ENCODE measurements at regions not wholly inside any gene's neighbourhood (a gene's known extent, or its start where the extent isn't known, plus 50 kb on each side); places are given as distances from the start of the nearest gene placed in this dataset.

GRCh38 chr6:163719028-163719742, 304.7 kb downstream of the QKI start:
- no peak for TF ChIP-seq CTCF (IDR thresholded peaks at IDR 0.05; ENCODE audit: partially characterized antibody, unreplicated experiment)
- peak overlapping the region; percentile 43 for H3K27ac Mint-ChIP-seq (ENCODE audit: unreplicated experiment)
- peaks cover 14% of the 10 kb centered on the region for H3K9me3 Mint-ChIP-seq (ENCODE audit: unreplicated experiment)
- DNase-seq, result peak; percentile 34
- peaks cover 29% of the 10 kb centered on the region for H3K4me1 Mint-ChIP-seq (ENCODE audit: low read depth, unreplicated experiment)
- peaks cover 13% of the 10 kb centered on the region for H3K27me3 Mint-ChIP-seq (ENCODE audit: unreplicated experiment)
- H3K4me3 Mint-ChIP-seq (ENCODE audit: unreplicated experiment), result no peak overlapping the region
- H3K36me3 Mint-ChIP-seq (ENCODE audit: unreplicated experiment), result no peaks in the 10 kb centered on the region

GRCh38 chr6:163718537-163718936, 304.0 kb downstream of the QKI start:
- Mint-ChIP-seq H3K27ac (ENCODE audit: unreplicated experiment) (peak overlapping the region; percentile 43), H3K4me3 (ENCODE audit: unreplicated experiment) (no peak overlapping the region), H3K36me3 (ENCODE audit: unreplicated experiment) (no peaks in the 10 kb centered on the region), H3K4me1 (ENCODE audit: low read depth, unreplicated experiment) (peaks cover 29% of the 10 kb centered on the region), H3K27me3 (ENCODE audit: unreplicated experiment) (peaks cover 12% of the 10 kb centered on the region), H3K9me3 (ENCODE audit: unreplicated experiment) (peaks cover 14% of the 10 kb centered on the region)
- TF ChIP-seq CTCF (IDR thresholded peaks at IDR 0.05; ENCODE audit: partially characterized antibody, unreplicated experiment), result no peak
- DNase-seq, result no peak

GRCh38 chr6:163717106-163717764, 302.7 kb downstream of the QKI start:
- peaks cover 26% of the 10 kb centered on the region for H3K4me1 Mint-ChIP-seq (ENCODE audit: low read depth, unreplicated experiment)
- peaks cover 14% of the 10 kb centered on the region for H3K9me3 Mint-ChIP-seq (ENCODE audit: unreplicated experiment)
- DNase-seq, result no peak
- no peaks in the 10 kb centered on the region for H3K36me3 Mint-ChIP-seq (ENCODE audit: unreplicated experiment)
- TF ChIP-seq CTCF (IDR thresholded peaks at IDR 0.05; ENCODE audit: partially characterized antibody, unreplicated experiment), result no peak
- H3K27me3 Mint-ChIP-seq (ENCODE audit: unreplicated experiment), result peaks cover 11% of the 10 kb centered on the region
- peak overlapping the region; percentile 78 for H3K27ac Mint-ChIP-seq (ENCODE audit: unreplicated experiment)
- H3K4me3 Mint-ChIP-seq (ENCODE audit: unreplicated experiment), result no peak overlapping the region

- H3K4me3 Mint-ChIP-seq (ENCODE audit: unreplicated experiment), result no peak overlapping the region
- no peak for DNase-seq
- TF ChIP-seq CTCF (IDR thresholded peaks at IDR 0.05; ENCODE audit: partially characterized antibody, unreplicated experiment), result no peak
- peak overlapping the region; percentile 78 for H3K27ac Mint-ChIP-seq (ENCODE audit: unreplicated experiment)
- H3K9me3 Mint-ChIP-seq (ENCODE audit: unreplicated experiment), result peaks cover 14% of the 10 kb centered on the region
- H3K27me3 Mint-ChIP-seq (ENCODE audit: unreplicated experiment), result peaks cover 11% of the 10 kb centered on the region
- peaks cover 21% of the 10 kb centered on the region for H3K4me1 Mint-ChIP-seq (ENCODE audit: low read depth, unreplicated experiment)
- no peaks in the 10 kb centered on the region for H3K36me3 Mint-ChIP-seq (ENCODE audit: unreplicated experiment)
These were observed 302.2 kb downstream of the QKI start for GRCh38 chr6:163716690-163717089.

- no peak overlapping the region for H3K4me3 Mint-ChIP-seq (ENCODE audit: unreplicated experiment)
- peaks cover 21% of the 10 kb centered on the region for H3K4me1 Mint-ChIP-seq (ENCODE audit: low read depth, unreplicated experiment)
- TF ChIP-seq CTCF (IDR thresholded peaks at IDR 0.05; ENCODE audit: partially characterized antibody, unreplicated experiment), result no peak
- H3K27ac Mint-ChIP-seq (ENCODE audit: unreplicated experiment), result no peak overlapping the region
- peaks cover 11% of the 10 kb centered on the region for H3K27me3 Mint-ChIP-seq (ENCODE audit: unreplicated experiment)
- DNase-seq, result no peak
- peaks cover 14% of the 10 kb centered on the region for H3K9me3 Mint-ChIP-seq (ENCODE audit: unreplicated experiment)
- H3K36me3 Mint-ChIP-seq (ENCODE audit: unreplicated experiment), result no peaks in the 10 kb centered on the region
These were observed 301.3 kb downstream of the QKI start for GRCh38 chr6:163715846-163716245.
